Adrenal gland (tissue), 9 donors: ENCODE measurements at regions not wholly inside any gene's neighbourhood (a gene's known extent, or its start where the extent isn't known, plus 50 kb on each side); places are given as distances from the start of the nearest gene placed in this dataset.
"Not testable (repeated sequence)": the region's sequence is repeated elsewhere in the genome, so short reads cannot be mapped to it uniquely, and the experiment has no call there.

Experiments used
- DNase-seq, 7 donors: peaks; one replicate each; pipeline ENCODE4 v3.0.0-alpha.2; 2019 to 2020
- H3K27ac ChIP-seq, 5 donors: fragments of 200-600 bp; sonication (generic) in 4 of 5; 1 replicate in 3 of 5; 2 replicates in 2 of 5; pipeline versions ENCODE4 v1.5.1 to v1.8.0; 2016 to 2020; ENCODE audit warnings: mild to moderate bottlenecking in 1 of 5
- H3K27me3 ChIP-seq: fragments of 200-600 bp; 2 replicates; pipeline ENCODE4 v1.8.0; 2021
- H3K36me3 ChIP-seq, 2 donors: fragments of 200-600 bp; replicated peaks in 1 of 2; 1 replicate in 1 of 2; 2 replicates in 1 of 2; pipeline versions ENCODE4 v1.5.1 to v1.8.0; 2018 to 2022
- H3K4me1 ChIP-seq, 2 donors: fragments of 200-600 bp; replicated peaks in 1 of 2; 1 replicate in 1 of 2; 2 replicates in 1 of 2; pipeline versions ENCODE4 v1.5.1 to v1.8.0; 2018 to 2021
- H3K4me3 ChIP-seq, 4 donors: fragments of 200-600 bp; sonication (generic) in 3 of 4; one replicate each; pipeline ENCODE4 v1.5.1; 2016 to 2018
- H3K9me3 ChIP-seq, 3 donors: fragments of 200-600 bp; sonication (generic) in 1 of 3; replicated peaks in 1 of 3; 1 replicate in 2 of 3; 2 replicates in 1 of 3; pipeline versions ENCODE4 v1.5.1 to v1.8.0; 2016 to 2021
- CTCF ChIP-seq, 6 experiments: fragments of 450-650 bp in 4 of 6; fragments of 200-600 bp in 2 of 6; sonication (generic) in 1 of 6; IDR thresholded peaks; 1 replicate in 5 of 6; 2 replicates in 1 of 6; pipeline versions ENCODE4 v1.5.1 to v1.8.0; 2016 to 2021; ENCODE audit warnings: antibody characterized with exemption in 6 of 6, mild to moderate bottlenecking in 2 of 6, moderate library complexity in 1 of 6
- POLR2A ChIP-seq, 2 donors: fragments of 450-650 bp; IDR thresholded peaks; one replicate each; pipeline ENCODE4 v1.6.1; 2017; ENCODE audit warnings: antibody characterized with exemption in 2 of 2, mild to moderate bottlenecking in 2 of 2, moderate library complexity in 1 of 2
- WGBS, 4 donors: extraction: QIAGEN DNeasy Blood & Tissue Kit in 2 of 4; methylation state at CpG; one replicate each; pipeline versions ENCODE4 v1.1.5 to v1.1.7; 2013 to 2017; 5-methylcytosine and 5-hydroxymethylcytosine counted together
- intact Hi-C, 2 donors: fragments of 100-400 bp; cut with DNase I; formaldehyde crosslinking; loops; one replicate each; pipeline versions ENCODE4 v1.14.1 to v1.15.0; 2022 to 2023
- donor health status: healthy with polysubstance abuse.
- donor health status: Bipolar disorder and iron deficiency.
- donor health status: DM: yes; HTN: yes; CAD: no.
- donor health status: DM: no; HTN: no; CAD: no.
- donor health status: DM: no; HTN: no; CAD: no.

- no peak overlapping the region for H3K27ac ChIP-seq
- intact Hi-C loops: no loop called here
- no peaks in the 10 kb centered on the region for H3K9me3 ChIP-seq
- DNase-seq: no peak
- TF ChIP-seq CTCF (IDR thresholded peaks at IDR 0.05) (no peak), POLR2A (IDR thresholded peaks at IDR 0.05) (no peak)
- no peaks in the 10 kb centered on the region for H3K4me1 ChIP-seq
- WGBS, 4 donors: 61 to 71% (median 64%) methylated on average over 1 of the region's 1 CpG
- no peaks in the 10 kb centered on the region for H3K27me3 ChIP-seq
- H3K36me3 ChIP-seq: no peaks in the 10 kb centered on the region
- H3K4me3 ChIP-seq: no peak overlapping the region
These were observed 181.8 kb upstream of the CCNH start for GRCh38 chr5:87594566-87594965.

- DNase-seq: no peak
- Histone ChIP-seq H3K4me1 (no peaks in the 10 kb centered on the region), H3K4me3 (no peak overlapping the region), H3K9me3 (no peaks in the 10 kb centered on the region), H3K27me3 (no peaks in the 10 kb centered on the region), H3K27ac (no peak overlapping the region), H3K36me3 (no peaks in the 10 kb centered on the region)
- TF ChIP-seq POLR2A (IDR thresholded peaks at IDR 0.05) (no peak), CTCF (IDR thresholded peaks at IDR 0.05) (no peak)
- intact Hi-C loops: no loop called here
- WGBS, 4 donors: 53 to 66% (median 61%) methylated on average over 2 of the region's 2 CpGs
These were observed 176.9 kb upstream of the CCNH start for GRCh38 chr5:87589587-87589986.

GRCh38 chr5:87588316-87588715, 175.6 kb upstream of the CCNH start:
- Histone ChIP-seq H3K4me3 (no peak overlapping the region), H3K4me1 (no peaks in the 10 kb centered on the region), H3K27me3 (no peaks in the 10 kb centered on the region), H3K27ac (no peak overlapping the region), H3K36me3 (no peaks in the 10 kb centered on the region), H3K9me3 (no peaks in the 10 kb centered on the region)
- 57 to 66% (median 60%) methylated on average over 4 of the region's 4 CpGs for WGBS, 4 donors
- intact Hi-C loops: no loop called here
- TF ChIP-seq CTCF (IDR thresholded peaks at IDR 0.05) (no peak), POLR2A (IDR thresholded peaks at IDR 0.05) (no peak)
- no peak for DNase-seq

- not testable (repeated sequence) for H3K4me3 ChIP-seq
These were observed 171.0 kb upstream of the CCNH start for GRCh38 chr5:87583704-87584103.

GRCh38 chr5:87582149-87582548, 169.4 kb upstream of the CCNH start:
- intact Hi-C loops: no loop called here
- no peaks in the 10 kb centered on the region for H3K4me1 ChIP-seq
- TF ChIP-seq POLR2A (IDR thresholded peaks at IDR 0.05) (no peak), CTCF (IDR thresholded peaks at IDR 0.05) (no peak)
- H3K4me3 ChIP-seq: no peak overlapping the region
- no peak overlapping the region for H3K27ac ChIP-seq
- 83 to 87% (median 85%) methylated on average over 4 of the region's 4 CpGs for WGBS, 4 donors
- no peaks in the 10 kb centered on the region for H3K9me3 ChIP-seq
- H3K27me3 ChIP-seq: no peaks in the 10 kb centered on the region
- DNase-seq: no peak
- no peaks in the 10 kb centered on the region for H3K36me3 ChIP-seq

More at GRCh38 chr5:87583704-87584103, 171.0 kb upstream of the CCNH start:
- intact Hi-C loops, DNase-seq, H3K9me3 ChIP-seq, H3K27me3 ChIP-seq, H3K36me3 ChIP-seq, H3K27ac ChIP-seq, H3K4me1 ChIP-seq: not testable (repeated sequence)
